ENCODE measurements at regions not wholly inside any gene's neighbourhood (a gene's known extent, or its start where the extent isn't known, plus 50 kb on each side); places are given as distances from the start of the nearest gene placed in this dataset.

- H3K9me3 ChIP-seq: no peaks in the 10 kb centered on the region
- no peaks in the 10 kb centered on the region for H3K36me3 ChIP-seq (ENCODE audit: control insufficient read depth, insufficient read depth, low read length)
- peaks cover 6% of the 10 kb centered on the region for H3K36me3 Mint-ChIP-seq (ENCODE audit: insufficient read depth, unreplicated experiment)
- H3K27me3 ChIP-seq (replicated peaks; ENCODE audit: control insufficient read depth, insufficient read depth, low read length): no peaks in the 10 kb centered on the region
- H3K27me3 Mint-ChIP-seq (ENCODE audit: insufficient read depth, unreplicated experiment): no peaks in the 10 kb centered on the region
- ChIA-PET POLR2A (no interaction called here), CTCF (no interaction called here)
- peaks cover 14% of the 10 kb centered on the region for H3K4me1 Mint-ChIP-seq (ENCODE audit: low read depth, unreplicated experiment)
- peaks cover 5% of the 10 kb centered on the region; the same call in 1 of the 2 replicates for H3K4me1 ChIP-seq
- DNase-seq: peak in 1 of 2 experiments; percentile 12
- no peak overlapping the region for H3K27ac Mint-ChIP-seq (ENCODE audit: unreplicated experiment)
- H3K9me3 Mint-ChIP-seq (ENCODE audit: unreplicated experiment): no peaks in the 10 kb centered on the region
- intact Hi-C loops (cut with micrococcal nuclease; ENCODE audit: unreplicated experiment): no loop called here
- H3K4me3 Mint-ChIP-seq (ENCODE audit: unreplicated experiment): no peak overlapping the region
- H3K4me3 ChIP-seq (ENCODE audit: low read depth, low read length): no peak overlapping the region
- TF ChIP-seq, protein P1, sequence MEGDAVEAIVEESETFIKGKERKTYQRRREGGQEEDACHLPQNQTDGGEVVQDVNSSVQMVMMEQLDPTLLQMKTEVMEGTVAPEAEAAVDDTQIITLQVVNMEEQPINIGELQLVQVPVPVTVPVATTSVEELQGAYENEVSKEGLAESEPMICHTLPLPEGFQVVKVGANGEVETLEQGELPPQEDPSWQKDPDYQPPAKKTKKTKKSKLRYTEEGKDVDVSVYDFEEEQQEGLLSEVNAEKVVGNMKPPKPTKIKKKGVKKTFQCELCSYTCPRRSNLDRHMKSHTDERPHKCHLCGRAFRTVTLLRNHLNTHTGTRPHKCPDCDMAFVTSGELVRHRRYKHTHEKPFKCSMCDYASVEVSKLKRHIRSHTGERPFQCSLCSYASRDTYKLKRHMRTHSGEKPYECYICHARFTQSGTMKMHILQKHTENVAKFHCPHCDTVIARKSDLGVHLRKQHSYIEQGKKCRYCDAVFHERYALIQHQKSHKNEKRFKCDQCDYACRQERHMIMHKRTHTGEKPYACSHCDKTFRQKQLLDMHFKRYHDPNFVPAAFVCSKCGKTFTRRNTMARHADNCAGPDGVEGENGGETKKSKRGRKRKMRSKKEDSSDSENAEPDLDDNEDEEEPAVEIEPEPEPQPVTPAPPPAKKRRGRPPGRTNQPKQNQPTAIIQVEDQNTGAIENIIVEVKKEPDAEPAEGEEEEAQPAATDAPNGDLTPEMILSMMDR (IDR thresholded peaks at IDR 0.05; ENCODE audit: insufficient read depth in 1 of 2, low read depth in 1 of 2, low read length in 1 of 2, severe bottlenecking in 1 of 2, unreplicated experiment in 1 of 2): no peak
- BruUV-seq (replicated peaks): no TSS peak
These were observed 69.8 kb upstream of the CD302 start for GRCh38 chr2:159867567-159868361.

GRCh38 chr2:159863526-159864160, 65.6 kb upstream of the CD302 start:
- Histone ChIP-seq H3K9me3 (no peaks in the 10 kb centered on the region), H3K4me3 (ENCODE audit: low read depth, low read length) (no peak overlapping the region), H3K36me3 (ENCODE audit: control insufficient read depth, insufficient read depth, low read length) (no peaks in the 10 kb centered on the region), H3K4me1 (peaks cover 5% of the 10 kb centered on the region; the same call in 1 of the 2 replicates), H3K27me3 (replicated peaks; ENCODE audit: control insufficient read depth, insufficient read depth, low read length) (no peaks in the 10 kb centered on the region)
- DNase-seq: no peak
- intact Hi-C loops (cut with micrococcal nuclease; ENCODE audit: unreplicated experiment): no loop called here
- POLR2A ChIA-PET: no interaction called here
- H3K27me3 Mint-ChIP-seq (ENCODE audit: insufficient read depth, unreplicated experiment): no peaks in the 10 kb centered on the region
- no peak overlapping the region for H3K4me3 Mint-ChIP-seq (ENCODE audit: unreplicated experiment)
- H3K36me3 Mint-ChIP-seq (ENCODE audit: insufficient read depth, unreplicated experiment): peaks cover 6% of the 10 kb centered on the region
- peaks cover 14% of the 10 kb centered on the region for H3K4me1 Mint-ChIP-seq (ENCODE audit: low read depth, unreplicated experiment)
- no peak overlapping the region for H3K27ac Mint-ChIP-seq (ENCODE audit: unreplicated experiment)
- TF ChIP-seq, protein P1 (IDR thresholded peaks at IDR 0.05; ENCODE audit: insufficient read depth in 1 of 2, low read depth in 1 of 2, low read length in 1 of 2, severe bottlenecking in 1 of 2, unreplicated experiment in 1 of 2): no peak
- H3K9me3 Mint-ChIP-seq (ENCODE audit: unreplicated experiment): no peaks in the 10 kb centered on the region
- CTCF ChIA-PET: interaction anchor here (0.6 kb wide), 1 partner anchor 11 kb away, joined by 3 read pairs; no protein-coding TSS in a partner anchor
- no TSS peak for BruUV-seq (replicated peaks)

DNA sequence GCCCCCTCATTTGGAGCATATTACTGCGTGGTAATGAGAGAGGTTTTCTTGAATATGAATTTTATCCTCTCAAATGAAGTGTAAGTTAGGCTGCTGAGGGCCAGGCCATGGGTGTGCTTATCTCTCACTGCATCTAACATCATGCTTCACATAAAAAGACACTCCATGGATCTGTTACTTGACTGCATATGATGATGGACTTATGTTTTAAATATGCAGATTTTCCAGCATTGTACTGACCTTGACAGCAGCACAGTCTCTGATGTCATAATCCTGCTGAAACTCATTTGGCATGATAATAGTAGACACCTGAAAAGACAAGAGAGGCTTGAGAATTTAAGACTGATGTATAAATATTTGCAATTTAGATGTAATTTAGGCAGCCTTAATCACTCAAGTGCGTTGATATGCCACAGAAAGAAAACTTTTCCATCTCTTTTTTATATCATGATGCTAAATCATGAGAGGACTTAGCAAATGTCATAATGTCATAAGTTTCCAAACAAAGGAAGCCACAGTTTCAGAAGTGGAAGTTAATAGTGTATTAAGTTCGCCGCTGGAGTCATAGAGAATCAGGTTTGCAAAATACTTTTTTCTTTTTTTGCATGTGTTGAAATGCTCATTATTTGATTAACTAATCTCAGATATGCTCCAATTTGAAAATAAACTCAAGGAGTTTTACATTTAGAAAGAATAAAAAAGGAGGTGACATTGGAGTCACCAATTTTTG, 62.7 kb upstream of the CD302 start:
- Histone ChIP-seq H3K36me3 (ENCODE audit: control insufficient read depth, insufficient read depth, low read length) (no peaks in the 10 kb centered on the region), H3K4me3 (ENCODE audit: low read depth, low read length) (no peak overlapping the region), H3K4me1 (no peaks in the 10 kb centered on the region), H3K9me3 (no peaks in the 10 kb centered on the region), H3K27me3 (replicated peaks; ENCODE audit: control insufficient read depth, insufficient read depth, low read length) (no peaks in the 10 kb centered on the region)
- H3K27ac Mint-ChIP-seq (ENCODE audit: unreplicated experiment): no peak overlapping the region
- TF ChIP-seq, protein P1 (IDR thresholded peaks at IDR 0.05; ENCODE audit: insufficient read depth in 1 of 2, low read depth in 1 of 2, low read length in 1 of 2, severe bottlenecking in 1 of 2, unreplicated experiment in 1 of 2): no peak
- H3K36me3 Mint-ChIP-seq (ENCODE audit: insufficient read depth, unreplicated experiment): no peaks in the 10 kb centered on the region
- intact Hi-C loops (cut with micrococcal nuclease; ENCODE audit: unreplicated experiment): no loop called here
- no peak overlapping the region for H3K4me3 Mint-ChIP-seq (ENCODE audit: unreplicated experiment)
- no peaks in the 10 kb centered on the region for H3K27me3 Mint-ChIP-seq (ENCODE audit: insufficient read depth, unreplicated experiment)
- no peaks in the 10 kb centered on the region for H3K4me1 Mint-ChIP-seq (ENCODE audit: low read depth, unreplicated experiment)
- no TSS peak for BruUV-seq (replicated peaks)
- no peak for DNase-seq
- POLR2A ChIA-PET: no interaction called here
- CTCF ChIA-PET: no interaction called here
- H3K9me3 Mint-ChIP-seq (ENCODE audit: unreplicated experiment): no peaks in the 10 kb centered on the region

Measured in Caco-2 (cell line).